IMR-90 (cell line): ENCODE measurements at regions not wholly inside any gene's neighbourhood (a gene's known extent, or its start where the extent isn't known, plus 50 kb on each side); places are given as distances from the start of the nearest gene placed in this dataset.

Source experiments
- ATAC-seq: fragments of 200-7000 bp; cut with Tn5 transposase; 2 replicates; pipeline ENCODE4 v1.9.1; 2020; ENCODE audit warnings: low read depth, mild to moderate bottlenecking, moderate library complexity
- BruUV-seq: library from RNA; stranded (reverse); fragments of 400-500 nt; replicated peaks from 2 replicates; lab custom pipeline; 2021; lab: Mats Ljungman, UMichigan
- CTCF ChIA-PET: fragments of 300-600 bp; formaldehyde crosslinking; extraction: SDS; loops from one replicate; lab custom pipeline; 2021; ENCODE audit warnings: antibody characterized with exemption; lab: Yijun Ruan, JAX
- POLR2A ChIA-PET: fragments of 300-600 bp; sonication (Branson Sonifier 250); formaldehyde crosslinking; loops from one replicate; lab custom pipeline; 2022; ENCODE audit warnings: antibody characterized with exemption; ENCODE audit not compliant: unreplicated experiment; lab: Charles Lee
- DNase-seq: peaks from one replicate; pipeline ENCODE4 v3.0.0; 2013
- H2AFZ ChIP-seq: replicated peaks from 2 replicates; pipeline ENCODE3; 2013; ENCODE audit warnings: low read length, mild to moderate bottlenecking; ENCODE audit not compliant: poor library complexity
- H2AK5ac ChIP-seq: 2 replicates; pipeline ENCODE4 v1.6.1; 2013; ENCODE audit warnings: low read depth, low read length, inconsistent platforms
- H2AK9ac ChIP-seq: replicated peaks from 2 replicates; pipeline ENCODE3; 2013; ENCODE audit warnings: mild to moderate bottlenecking, low read depth, low read length, moderate library complexity; ENCODE audit not compliant: poor library complexity
- H2BK120ac ChIP-seq: 2 replicates; pipeline ENCODE4 v1.6.1; 2013; ENCODE audit warnings: low read depth, low read length, inconsistent platforms
- H2BK15ac ChIP-seq: 3 replicates; pipeline ENCODE4 v1.6.1; 2013; ENCODE audit warnings: low read depth, low read length, inconsistent platforms
- H2BK20ac ChIP-seq: 2 replicates; pipeline ENCODE4 v1.6.1; 2013; ENCODE audit warnings: low read depth, mild to moderate bottlenecking, inconsistent platforms, low read length, moderate library complexity
- H2BK5ac ChIP-seq: 2 replicates; pipeline ENCODE4 v1.6.1; 2013; ENCODE audit warnings: mild to moderate bottlenecking, low read depth, low read length, inconsistent platforms; ENCODE audit not compliant: poor library complexity, severe bottlenecking
- H3K14ac ChIP-seq: replicated peaks from 2 replicates; pipeline ENCODE4 v1.6.1; 2013; ENCODE audit warnings: low read depth, low read length, inconsistent platforms
- H3K18ac ChIP-seq: 2 replicates; pipeline ENCODE4 v1.6.1; 2013; ENCODE audit warnings: low read depth, low read length, control low read depth
- H3K23ac ChIP-seq: 2 replicates; pipeline ENCODE4 v1.6.1; 2013; ENCODE audit warnings: low read depth, low read length, inconsistent platforms
- H3K27ac ChIP-seq: 2 replicates; pipeline ENCODE4 v1.5.1; 2013; ENCODE audit warnings: mild to moderate bottlenecking, control low read depth, low read length; ENCODE audit not compliant: insufficient read depth
- H3K27me3 ChIP-seq: 2 replicates; pipeline ENCODE4 v1.6.1; 2013; ENCODE audit warnings: low read length; ENCODE audit not compliant: control insufficient read depth, insufficient read depth
- H3K36me3 ChIP-seq: 2 replicates; pipeline ENCODE4 v1.6.1; 2013; ENCODE audit warnings: low read length, mixed read lengths; ENCODE audit not compliant: control insufficient read depth, insufficient read depth
- H3K4ac ChIP-seq: 2 replicates; pipeline ENCODE4 v1.6.1; 2013; ENCODE audit warnings: low read depth, low read length, inconsistent platforms
- H3K4me1 ChIP-seq: 2 replicates; pipeline ENCODE4 v1.6.1; 2013; ENCODE audit warnings: low read length, mixed read lengths; ENCODE audit not compliant: control insufficient read depth, insufficient read depth
- H3K4me2 ChIP-seq: 2 replicates; pipeline ENCODE4 v1.6.1; 2013; ENCODE audit warnings: low read depth, mild to moderate bottlenecking, control low read depth, low read length, moderate library complexity
- H3K4me3 ChIP-seq: 2 replicates; pipeline ENCODE4 v1.5.1; 2013; ENCODE audit warnings: low read depth, mild to moderate bottlenecking, control low read depth, low read length, moderate library complexity; ENCODE audit not compliant: insufficient read depth
- H3K56ac ChIP-seq: 2 replicates; pipeline ENCODE4 v1.6.1; 2013; ENCODE audit warnings: low read length, inconsistent platforms; ENCODE audit not compliant: insufficient read depth; ENCODE audit errors: extremely low read depth
- H3K79me1 ChIP-seq, 2 experiments: 2 replicates each; pipeline ENCODE4 v1.6.1; 2013; ENCODE audit warnings: low read length in 2 of 2, inconsistent platforms in 1 of 2, low read depth in 1 of 2
- H3K9ac ChIP-seq: 2 replicates; pipeline ENCODE4 v1.6.1; 2013; ENCODE audit warnings: low read depth, low read length, control low read depth
- H3K9me1 ChIP-seq: 2 replicates; pipeline ENCODE4 v1.6.1; 2013; ENCODE audit warnings: low read length, inconsistent platforms; ENCODE audit not compliant: insufficient read depth
- H3K9me3 ChIP-seq: 2 replicates; pipeline ENCODE4 v1.6.1; 2013; ENCODE audit warnings: low read length; ENCODE audit not compliant: control insufficient read depth, insufficient read depth
- H4K20me1 ChIP-seq: 2 replicates; pipeline ENCODE4 v1.6.1; 2013; ENCODE audit warnings: low read length, inconsistent platforms; ENCODE audit not compliant: insufficient read depth
- H4K5ac ChIP-seq: 2 replicates; pipeline ENCODE4 v1.6.1; 2013; ENCODE audit warnings: mild to moderate bottlenecking, low read depth, low read length, control low read depth
- H4K8ac ChIP-seq, 2 experiments: 2 replicates each; pipeline ENCODE4 v1.6.1; 2013; ENCODE audit warnings: low read depth in 2 of 2, low read length in 2 of 2, control low read depth in 1 of 2, inconsistent platforms in 1 of 2
- H4K91ac ChIP-seq: 2 replicates; pipeline ENCODE4 v1.6.1; 2013; ENCODE audit warnings: low read depth, low read length, inconsistent platforms; ENCODE audit not compliant: insufficient read depth
- CHD1 ChIP-seq: IDR thresholded peaks from 2 replicates; pipeline ENCODE4 v1.6.1; 2012; ENCODE audit warnings: low read depth, low read length, improper control_type of control experiment
- MAFK ChIP-seq: IDR thresholded peaks from 2 replicates; pipeline ENCODE4 v1.6.1; 2012; ENCODE audit warnings: low read depth, low read length, improper control_type of control experiment
- RAD21 ChIP-seq: IDR thresholded peaks from 2 replicates; pipeline ENCODE4 v1.6.1; 2012; ENCODE audit warnings: low read length, improper control_type of control experiment
- SMC3 ChIP-seq: fragments of 150-350 bp; IDR thresholded peaks from 2 replicates; pipeline ENCODE4 v1.6.1; 2016; ENCODE audit warnings: low read depth, mild to moderate bottlenecking, antibody characterized with exemption, low read length, moderate library complexity
- USF2 ChIP-seq: fragments of 150-350 bp; IDR thresholded peaks from 2 replicates; pipeline ENCODE4 v1.6.1; 2017; ENCODE audit warnings: mild to moderate bottlenecking, antibody characterized with exemption, low read length, low read depth
- WGBS, 2 experiments: methylation state at CpG; one replicate each; pipeline versions ENCODE4 v1.1.5 to v1.1.7; 2013; ENCODE audit warnings: missing lambda C conversion rate in 2 of 2; ENCODE audit not compliant: insufficient read length in 1 of 2; ENCODE audit errors: extremely low coverage in 2 of 2; 5-methylcytosine and 5-hydroxymethylcytosine counted together
- dilution Hi-C: fragments of 300-500 bp; cut with HindIII; formaldehyde crosslinking; loops from one replicate; pipeline ENCODE4 v1.14.3; 2018; ENCODE audit warnings: low sequenced_read_pairs; ENCODE audit not compliant: unreplicated experiment
- in situ Hi-C: fragments of 300-500 bp; cut with MboI; formaldehyde crosslinking; loops from 3 replicates; pipeline ENCODE4 v1.14.3; 2019; ENCODE audit warnings: low sequenced_read_pairs, inconsistent platforms, mixed read lengths
- intact Hi-C: fragments of 100-400 bp; cut with micrococcal nuclease; formaldehyde crosslinking; loops from 2 replicates; pipeline ENCODE4 v1.10.0; 2022

GRCh38 chr11:134742956-134743819 lies 331.1 kb upstream of the B3GAT1 start:
- peak overlapping the region; percentile 33; the same call in 1 of the 2 replicates for H3K18ac ChIP-seq
- H3K27me3 ChIP-seq: no peaks in the 10 kb centered on the region
- ChIA-PET POLR2A (no interaction called here), CTCF (no interaction called here)
- in situ Hi-C loops: no loop called here
- no peak for TF ChIP-seq RAD21
- TF ChIP-seq CHD1: no peak
- TF ChIP-seq MAFK: peak; percentile 61
- TF ChIP-seq SMC3: no peak
- TF ChIP-seq USF2: peak; percentile 34; the same call in 1 of the 2 replicates
- no peak overlapping the region for H2BK5ac ChIP-seq
- BruUV-seq: no TSS peak
- no peak overlapping the region; the same call in 2 of the 3 replicates for H2BK15ac ChIP-seq
- no peak overlapping the region for H2AK9ac ChIP-seq
- H2BK120ac ChIP-seq: peak overlapping the region; percentile 8; the same call in 1 of the 2 replicates
- no peak overlapping the region for H3K9ac ChIP-seq
- H3K4me3 ChIP-seq: no peak overlapping the region
- no peak overlapping the region; the same call in 1 of the 2 replicates for H4K5ac ChIP-seq
- no peak for ATAC-seq
- no peak overlapping the region for H3K14ac ChIP-seq
- H3K9me1 ChIP-seq: no peaks in the 10 kb centered on the region
- H3K36me3 ChIP-seq: no peaks in the 10 kb centered on the region
- no peak overlapping the region for H2AK5ac ChIP-seq
- H3K9me3 ChIP-seq: peaks cover 26% of the 10 kb centered on the region
- no peak overlapping the region for H3K4me2 ChIP-seq
- peak overlapping the region; percentile 73; the same call in 1 of the 2 replicates for H3K27ac ChIP-seq
- H2BK20ac ChIP-seq: peak overlapping the region; percentile 45; the same call in 1 of the 2 replicates
- peaks cover 5% of the 10 kb centered on the region; the same call in 1 of the 2 replicates for H3K4me1 ChIP-seq
- no CpG with 5 or more reads among the region's 12 CpGs for WGBS, 2 experiments
- H2AFZ ChIP-seq: no peak overlapping the region
- no peaks in the 10 kb centered on the region for H4K20me1 ChIP-seq
- DNase-seq: no peak
- dilution Hi-C loops: no loop called here
- no peak overlapping the region for H4K8ac ChIP-seq
- no peak overlapping the region for H3K23ac ChIP-seq
- no peaks in the 10 kb centered on the region for H3K79me1 ChIP-seq
- intact Hi-C loops: no loop called here
- peak overlapping the region; percentile 59 for H4K91ac ChIP-seq
- H3K4ac ChIP-seq: peak overlapping the region; percentile 12; the same call in 1 of the 2 replicates
- no peak overlapping the region for H3K56ac ChIP-seq
